ENCODE measurements at regions not wholly inside any gene's neighbourhood (a gene's known extent, or its start where the extent isn't known, plus 50 kb on each side); places are given as distances from the start of the nearest gene placed in this dataset.

- H3K27ac ChIP-seq (ENCODE audit: low read depth, low read length), result no peak overlapping the region
- no peak overlapping the region for H2BK12ac ChIP-seq (ENCODE audit: low read depth, low read length)
- H2BK120ac ChIP-seq (replicated peaks; ENCODE audit: low read depth, low read length), result no peak overlapping the region
- H3K9me3 ChIP-seq (ENCODE audit: insufficient read depth in 2 of 2, low read depth in 1 of 2, low read length in 1 of 2), result no peaks in the 10 kb centered on the region
- no peak overlapping the region for H4K5ac ChIP-seq (ENCODE audit: insufficient read length, low read depth, low read length)
- H3K4me3 ChIP-seq (ENCODE audit: extremely low read depth in 1 of 4, insufficient read depth in 2 of 4, low read depth in 3 of 4, low read length in 4 of 4), result no peak overlapping the region
- no peak overlapping the region for H3K4me2 ChIP-seq (ENCODE audit: insufficient read depth in 1 of 2, low read depth in 2 of 2, low read length in 2 of 2)
- H3K56ac ChIP-seq (replicated peaks; ENCODE audit: insufficient read length, low read depth, low read length), result no peak overlapping the region
- WGBS, 2 experiments (ENCODE audit: extremely low coverage in 1 of 2, insufficient coverage in 1 of 2, insufficient read length in 1 of 2, insufficient replicate concordance in 2 of 2, low coverage in 1 of 2, low lambda C conversion rate in 2 of 2, missing lambda C conversion rate in 1 of 2), result 77% methylated on average over 2 of the region's 2 CpGs; no CpG with 5 or more reads in 1 of the 2 experiments
- H3K14ac ChIP-seq (ENCODE audit: insufficient read length), result no peak overlapping the region
- H4K8ac ChIP-seq (ENCODE audit: extremely low read depth, insufficient read depth, low read length), result no peak overlapping the region
- H3K36me3 ChIP-seq (ENCODE audit: control insufficient read depth in 2 of 4, insufficient read depth in 4 of 4, low read length in 3 of 4), result no peaks in the 10 kb centered on the region; a peak in 1 of 8 replicates
- FAIRE-seq (no peak), DNase-seq (ENCODE audit: low read depth in 1 of 2, low spot score in 2 of 2) (no peak)
- H3K27me3 ChIP-seq (replicated peaks in 1 of 4; ENCODE audit: control insufficient read depth in 3 of 4, extremely low read depth in 1 of 4, insufficient read depth in 3 of 4, low read length in 3 of 4), result no peaks in the 10 kb centered on the region
- H3K23me2 ChIP-seq (ENCODE audit: low read depth, low read length), result no peaks in the 10 kb centered on the region
- H2AFZ ChIP-seq (ENCODE audit: low read length), result no peak overlapping the region
- no peak overlapping the region for H2BK20ac ChIP-seq (ENCODE audit: low read length)
- no peak overlapping the region for H3K18ac ChIP-seq (ENCODE audit: extremely low read depth, low read length)
- H3K4me1 ChIP-seq (replicated peaks in 1 of 4; ENCODE audit: control insufficient read depth in 3 of 4, insufficient read depth in 4 of 4, low read length in 3 of 4), result no peaks in the 10 kb centered on the region
- H4K91ac ChIP-seq (replicated peaks; ENCODE audit: insufficient read length, low read length), result no peak overlapping the region
- no peak overlapping the region for H2AK5ac ChIP-seq (ENCODE audit: low read depth, low read length)
- H3K79me2 ChIP-seq (ENCODE audit: control insufficient read depth in 1 of 2, insufficient read depth in 2 of 2, low read length in 2 of 2), result no peaks in the 10 kb centered on the region
- no peak overlapping the region for H2BK15ac ChIP-seq (ENCODE audit: low read length)
- no peak overlapping the region for H3K4ac ChIP-seq (replicated peaks; ENCODE audit: insufficient read length, low read depth, low read length)
- no peak overlapping the region for H2BK5ac ChIP-seq (ENCODE audit: low read depth, low read length)
- no peak overlapping the region for H3K23ac ChIP-seq (ENCODE audit: insufficient read length)
- ChIA-PET POLR2A (ENCODE audit: partially characterized antibody) (no interaction called here), CTCF (ENCODE audit: partially characterized antibody) (interaction anchor here (0.9 to 1.6 kb wide), 3 partner anchors 8 to 92 kb away, joined by 4 to 5 read pairs (median 4); no protein-coding TSS in a partner anchor)
- no peaks in the 10 kb centered on the region for H3K79me1 ChIP-seq (ENCODE audit: low read depth, low read length)
- H3K9ac ChIP-seq (replicated peaks in 1 of 4; ENCODE audit: extremely low read depth in 1 of 4, low read depth in 3 of 4, low read length in 3 of 4), result no peak overlapping the region
- no peaks in the 10 kb centered on the region for H4K20me1 ChIP-seq (replicated peaks in 1 of 2; ENCODE audit: control insufficient read depth in 1 of 2, insufficient read depth in 2 of 2, low read length in 2 of 2)
- TF ChIP-seq TAF7 (optimal IDR thresholded peaks at IDR 0.05; ENCODE audit: borderline replicate concordance, low read depth, low read length), result no peak
- TF ChIP-seq NANOG (IDR thresholded peaks at IDR 0.05; ENCODE audit: insufficient read depth, low read depth, low read length, poor library complexity, severe bottlenecking), result no peak
- TF ChIP-seq TCF12 (IDR thresholded peaks at IDR 0.05; ENCODE audit: low read depth, low read length), result no peak
- TF ChIP-seq BRCA1 (IDR thresholded peaks at IDR 0.05; ENCODE audit: low read depth, low read length), result no peak
- TF ChIP-seq NRF1 (IDR thresholded peaks at IDR 0.05; ENCODE audit: low read depth, low read length), result no peak
- no peak for TF ChIP-seq PHF8 (conservative IDR thresholded peaks at IDR 0.05; ENCODE audit: low read depth, low read length)
- TF ChIP-seq MAFK (IDR thresholded peaks at IDR 0.05; ENCODE audit: low read depth, low read length), result no peak
- TF ChIP-seq ATF3 (IDR thresholded peaks at IDR 0.05; ENCODE audit: insufficient read depth, low read depth, low read length), result no peak
- TF ChIP-seq SP1 (IDR thresholded peaks at IDR 0.05; ENCODE audit: low read depth, low read length), result no peak
- TF ChIP-seq KDM4A (IDR thresholded peaks at IDR 0.05; ENCODE audit: low read depth, low read length, severe bottlenecking), result no peak
Measured at GRCh38 chr1:55387145-55387544, 172.0 kb upstream of the USP24 start.
